ENCODE measurements at regions not wholly inside any gene's neighbourhood (a gene's known extent, or its start where the extent isn't known, plus 50 kb on each side); places are given as distances from the start of the nearest gene placed in this dataset.

DNA sequence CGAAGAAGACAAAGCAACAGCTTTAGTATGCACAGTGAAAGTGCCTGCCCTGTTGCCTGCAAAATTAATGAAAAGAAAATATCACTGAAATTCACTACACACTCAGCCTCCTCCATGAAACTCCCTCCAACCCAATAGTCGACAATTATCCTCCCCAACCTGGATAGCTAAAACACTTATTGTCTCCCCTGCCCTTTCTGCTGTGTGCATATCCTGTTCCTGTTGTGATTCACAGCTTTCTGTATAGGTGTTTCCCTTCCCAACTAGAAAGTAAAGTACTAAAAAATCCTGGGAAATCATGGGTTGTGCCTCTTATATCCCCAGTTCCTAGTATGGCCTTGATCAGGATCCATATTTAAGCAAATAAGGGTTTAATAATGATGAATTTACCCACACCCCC lies 412.1 kb downstream of the LTN1 start (continued):
- TF ChIP-seq, protein P1, sequence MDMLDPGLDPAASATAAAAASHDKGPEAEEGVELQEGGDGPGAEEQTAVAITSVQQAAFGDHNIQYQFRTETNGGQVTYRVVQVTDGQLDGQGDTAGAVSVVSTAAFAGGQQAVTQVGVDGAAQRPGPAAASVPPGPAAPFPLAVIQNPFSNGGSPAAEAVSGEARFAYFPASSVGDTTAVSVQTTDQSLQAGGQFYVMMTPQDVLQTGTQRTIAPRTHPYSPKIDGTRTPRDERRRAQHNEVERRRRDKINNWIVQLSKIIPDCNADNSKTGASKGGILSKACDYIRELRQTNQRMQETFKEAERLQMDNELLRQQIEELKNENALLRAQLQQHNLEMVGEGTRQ (CRISPR knock-in tag; IDR thresholded peaks at IDR 0.05): no peak
- TF ChIP-seq IRF2 (CRISPR knock-in tag; IDR thresholded peaks at IDR 0.05; ENCODE audit: borderline replicate concordance, low read depth): no peak
- TF ChIP-seq ZNF416 (CRISPR knock-in tag; IDR thresholded peaks at IDR 0.05): no peak
- TF ChIP-seq ARID4B (CRISPR knock-in tag; IDR thresholded peaks at IDR 0.05; ENCODE audit: borderline replicate concordance): no peak
- no peak for TF ChIP-seq MLX (CRISPR knock-in tag; IDR thresholded peaks at IDR 0.05)
- TF ChIP-seq, protein P2, sequence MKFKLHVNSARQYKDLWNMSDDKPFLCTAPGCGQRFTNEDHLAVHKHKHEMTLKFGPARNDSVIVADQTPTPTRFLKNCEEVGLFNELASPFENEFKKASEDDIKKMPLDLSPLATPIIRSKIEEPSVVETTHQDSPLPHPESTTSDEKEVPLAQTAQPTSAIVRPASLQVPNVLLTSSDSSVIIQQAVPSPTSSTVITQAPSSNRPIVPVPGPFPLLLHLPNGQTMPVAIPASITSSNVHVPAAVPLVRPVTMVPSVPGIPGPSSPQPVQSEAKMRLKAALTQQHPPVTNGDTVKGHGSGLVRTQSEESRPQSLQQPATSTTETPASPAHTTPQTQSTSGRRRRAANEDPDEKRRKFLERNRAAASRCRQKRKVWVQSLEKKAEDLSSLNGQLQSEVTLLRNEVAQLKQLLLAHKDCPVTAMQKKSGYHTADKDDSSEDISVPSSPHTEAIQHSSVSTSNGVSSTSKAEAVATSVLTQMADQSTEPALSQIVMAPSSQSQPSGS (CRISPR knock-in tag; IDR thresholded peaks at IDR 0.05; ENCODE audit: borderline replicate concordance, low read depth): no peak
- TF ChIP-seq TEAD4 (CRISPR knock-in tag; IDR thresholded peaks at IDR 0.05): no peak
- no peak for TF ChIP-seq E2F5 (CRISPR knock-in tag; IDR thresholded peaks at IDR 0.05)
- TF ChIP-seq ZBTB21 (CRISPR knock-in tag; IDR thresholded peaks at IDR 0.05; ENCODE audit: borderline replicate concordance): no peak
- TF ChIP-seq, protein P3, sequence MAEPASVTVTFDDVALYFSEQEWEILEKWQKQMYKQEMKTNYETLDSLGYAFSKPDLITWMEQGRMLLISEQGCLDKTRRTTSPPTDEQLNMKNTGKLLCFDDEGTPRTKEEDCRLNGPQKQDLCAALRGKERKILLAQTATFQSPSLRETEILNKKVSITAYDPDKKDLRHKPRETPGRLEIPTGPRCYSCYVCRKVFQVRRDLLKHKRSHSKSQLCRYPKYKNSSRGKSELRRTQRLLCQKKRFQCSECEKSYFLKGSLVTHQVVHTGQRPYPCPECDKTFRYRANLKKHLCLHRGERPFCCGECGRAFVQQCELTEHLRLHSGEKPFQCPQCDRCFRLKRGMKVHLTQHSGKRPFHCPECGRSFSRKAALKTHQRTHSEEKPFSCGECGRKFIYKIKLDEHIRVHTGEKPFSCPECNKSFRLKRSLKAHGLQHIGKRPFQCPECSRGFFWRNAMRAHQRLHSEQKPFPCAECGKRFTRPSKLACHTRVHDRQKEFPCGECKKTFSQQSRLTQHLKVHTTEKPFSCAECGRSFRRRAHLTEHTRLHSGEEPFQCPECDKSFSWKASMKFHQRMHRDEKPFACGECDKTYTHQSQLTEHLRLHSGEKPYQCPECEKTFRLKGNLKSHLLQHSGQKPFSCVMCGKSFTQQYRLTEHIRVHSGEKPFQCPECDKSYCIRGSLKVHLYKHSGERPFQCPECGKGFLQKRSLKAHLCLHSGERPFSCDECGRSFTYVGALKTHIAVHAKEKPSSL (CRISPR knock-in tag; conservative IDR thresholded peaks at IDR 0.05): no peak

DNA sequence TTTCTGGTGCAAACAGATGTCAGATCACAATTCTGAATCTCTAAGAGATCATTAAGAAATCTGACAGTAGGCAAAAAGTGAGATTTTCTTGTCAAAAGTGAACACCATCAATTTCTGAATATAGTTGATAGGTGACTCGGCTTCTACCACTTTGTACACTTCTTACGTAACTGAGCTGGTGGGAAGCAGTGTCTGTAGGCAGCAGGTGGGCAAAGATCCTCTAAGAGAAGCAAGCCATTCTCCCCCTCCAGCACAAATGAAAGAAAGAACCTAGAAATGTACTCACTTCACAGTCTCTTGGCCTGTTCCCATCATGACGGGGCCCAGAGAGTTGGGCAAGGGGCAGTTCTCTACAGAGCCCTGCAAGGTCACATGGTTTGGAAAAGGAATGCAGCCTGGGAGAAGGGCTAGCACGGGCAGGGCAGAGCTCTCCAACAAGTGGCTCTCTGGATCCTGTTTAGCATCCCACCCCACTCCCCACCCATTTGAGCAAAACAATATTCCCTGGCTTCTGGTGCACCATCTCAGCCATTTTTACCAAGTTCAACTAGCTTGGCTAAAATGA lies 412.6 kb downstream of the LTN1 start:
- CTCF ChIA-PET: interaction anchor here (2.0 kb wide), 1 partner anchor 11 kb away, joined by 11 read pairs; no protein-coding TSS in a partner anchor
- DNase-seq (ENCODE audit: low spot score) (peak; percentile 16), ATAC-seq (peak; percentile 93)
- H3K36me3 Mint-ChIP-seq: peaks cover 21% of the 10 kb centered on the region
- POLR2A ChIA-PET: no interaction called here
- H3K27me3 Mint-ChIP-seq (ENCODE audit: low read depth): no peaks in the 10 kb centered on the region
- peaks cover 26% of the 10 kb centered on the region for H3K4me1 Mint-ChIP-seq
- 0 out of 2 replicates have a peak overlapping the region, but pooled peaks have one; percentile 3 for H3K4me3 Mint-ChIP-seq
- H3K27ac Mint-ChIP-seq: peak overlapping the region; percentile 93
- H3K9me3 Mint-ChIP-seq: peaks cover 26% of the 10 kb centered on the region
- TF ChIP-seq TEAD4 (CRISPR knock-in tag; IDR thresholded peaks at IDR 0.05) (no peak), AFF4 (CRISPR knock-in tag; IDR thresholded peaks at IDR 0.05; ENCODE audit: borderline replicate concordance) (no peak), ATF1 (CRISPR knock-in tag; IDR thresholded peaks at IDR 0.05) (no peak)
- TF ChIP-seq, protein P1 (CRISPR knock-in tag; IDR thresholded peaks at IDR 0.05): peak; percentile 72
- TF ChIP-seq, protein P4, sequence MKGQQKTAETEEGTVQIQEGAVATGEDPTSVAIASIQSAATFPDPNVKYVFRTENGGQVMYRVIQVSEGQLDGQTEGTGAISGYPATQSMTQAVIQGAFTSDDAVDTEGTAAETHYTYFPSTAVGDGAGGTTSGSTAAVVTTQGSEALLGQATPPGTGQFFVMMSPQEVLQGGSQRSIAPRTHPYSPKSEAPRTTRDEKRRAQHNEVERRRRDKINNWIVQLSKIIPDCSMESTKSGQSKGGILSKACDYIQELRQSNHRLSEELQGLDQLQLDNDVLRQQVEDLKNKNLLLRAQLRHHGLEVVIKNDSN (CRISPR knock-in tag; IDR thresholded peaks at IDR 0.05): peak; percentile 64
